OCI-LY7 (cell line): ENCODE measurements at regions not wholly inside any gene's neighbourhood (a gene's known extent, or its start where the extent isn't known, plus 50 kb on each side); places are given as distances from the start of the nearest gene placed in this dataset.

ENCODE experiments used
- BruUV-seq: library from RNA; stranded (reverse); fragments of 400-500 nt; replicated peaks from 2 replicates; lab custom pipeline; 2021; lab: Mats Ljungman, UMichigan
- CTCF ChIA-PET: fragments of 300-600 bp; sonication (Branson Sonifier 250); formaldehyde crosslinking; loops from one replicate; lab custom pipeline; 2022; ENCODE audit warnings: antibody characterized with exemption; ENCODE audit not compliant: unreplicated experiment; lab: Charles Lee
- POLR2A ChIA-PET: fragments of 300-600 bp; sonication (Branson Sonifier 250); formaldehyde crosslinking; loops from one replicate; lab custom pipeline; 2022; ENCODE audit warnings: antibody characterized with exemption; lab: Charles Lee
- DNase-seq: peaks from one replicate; pipeline ENCODE4 v3.0.0-alpha.2; 2015; ENCODE audit warnings: low spot score
- H2AFZ ChIP-seq: fragments of 200-600 bp; sonication (generic), shearing (Covaris generic); 2 replicates; pipeline ENCODE4 v1.6.1; 2014; ENCODE audit warnings: mild to moderate bottlenecking, antibody characterized with exemption, low read length, moderate library complexity
- H3K27ac ChIP-seq: fragments of 200-600 bp; sonication (generic); 2 replicates; pipeline ENCODE4 v1.5.1; 2014; ENCODE audit warnings: mixed run types, low read depth, mild to moderate bottlenecking, moderate library complexity, low read length, inconsistent platforms; ENCODE audit not compliant: poor library complexity, severe bottlenecking
- H3K36me3 ChIP-seq: fragments of 200-600 bp; sonication (generic); 2 replicates; pipeline ENCODE4 v1.6.1; 2014; ENCODE audit warnings: mild to moderate bottlenecking, antibody characterized with exemption, low read length, moderate library complexity, mixed read lengths; ENCODE audit not compliant: insufficient read depth
- H3K4me1 ChIP-seq: fragments of 200-600 bp; sonication (generic); 2 replicates; pipeline ENCODE4 v1.5.1; 2014; ENCODE audit warnings: mild to moderate bottlenecking, low read length; ENCODE audit not compliant: insufficient read depth, poor library complexity, severe bottlenecking
- H3K4me2 ChIP-seq: fragments of 200-600 bp; sonication (generic); 2 replicates; pipeline ENCODE4 v1.6.1; 2014; ENCODE audit warnings: mild to moderate bottlenecking, low read length
- H3K4me3 ChIP-seq: fragments of 200-600 bp; sonication (generic); 2 replicates; pipeline ENCODE4 v1.5.1; 2014; ENCODE audit warnings: mild to moderate bottlenecking, low read depth, low read length; ENCODE audit not compliant: poor library complexity, severe bottlenecking
- H3K79me2 ChIP-seq: fragments of 200-600 bp; sonication (generic); 2 replicates; pipeline ENCODE4 v1.6.1; 2016; ENCODE audit warnings: low read depth, mild to moderate bottlenecking, low read length, moderate library complexity, mixed read lengths; ENCODE audit not compliant: insufficient read depth
- H3K9me2 ChIP-seq: fragments of 200-600 bp; sonication (generic); 2 replicates; pipeline ENCODE4 v1.6.1; 2016; ENCODE audit warnings: mild to moderate bottlenecking, low read length, mixed read lengths; ENCODE audit not compliant: insufficient read depth
- H3K9me3 ChIP-seq: fragments of 200-600 bp; sonication (generic); 2 replicates; pipeline ENCODE4 v1.6.1; 2014; ENCODE audit warnings: mild to moderate bottlenecking, mixed run types, low read length, mixed read lengths
- H4K20me1 ChIP-seq: fragments of 200-600 bp; sonication (generic); 2 replicates; pipeline ENCODE4 v1.6.1; 2014; ENCODE audit warnings: mild to moderate bottlenecking, antibody characterized with exemption, low read length, moderate library complexity, mixed read lengths; ENCODE audit not compliant: insufficient read depth
- EZH2phosphoT487 ChIP-seq: fragments of 200-600 bp; sonication (generic); IDR thresholded peaks from 2 replicates; pipeline ENCODE4 v1.6.1; 2018; ENCODE audit warnings: low read depth, borderline replicate concordance, mild to moderate bottlenecking, mixed run types, antibody characterized with exemption, low read length, moderate library complexity, mixed read lengths
- intact Hi-C: fragments of 100-400 bp; cut with micrococcal nuclease; formaldehyde crosslinking; loops from one replicate; pipeline ENCODE4 v1.10.0; 2022; ENCODE audit not compliant: unreplicated experiment
- TF ChIP-seq, protein P1 (sequence below): fragments of 200-600 bp; sonication (generic); conservative IDR thresholded peaks from 2 replicates; pipeline ENCODE4 v1.5.1; 2014; ENCODE audit warnings: mild to moderate bottlenecking, antibody characterized with exemption, low read length, moderate library complexity, mixed read lengths

DNA sequence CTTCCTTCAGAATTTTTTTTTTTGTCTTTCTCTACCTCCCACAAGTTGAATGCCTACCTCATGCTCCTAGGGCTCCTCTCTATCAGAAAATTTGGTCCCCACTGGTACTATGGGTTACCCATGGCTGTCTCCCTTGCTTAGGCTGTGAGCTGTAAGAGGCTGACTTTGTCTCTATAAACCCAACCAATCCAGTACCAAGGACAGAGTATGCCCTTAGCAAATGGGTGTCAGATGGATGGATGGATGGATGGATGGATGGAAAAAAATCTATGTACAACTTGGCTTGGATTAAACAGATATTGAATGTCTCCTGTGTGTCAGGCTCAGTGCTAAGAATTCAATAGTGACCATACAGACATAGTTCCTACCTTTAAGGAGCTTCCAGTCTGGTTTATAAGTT, 398.2 kb upstream of the TRPC7 start:
- TF ChIP-seq, protein P1, sequence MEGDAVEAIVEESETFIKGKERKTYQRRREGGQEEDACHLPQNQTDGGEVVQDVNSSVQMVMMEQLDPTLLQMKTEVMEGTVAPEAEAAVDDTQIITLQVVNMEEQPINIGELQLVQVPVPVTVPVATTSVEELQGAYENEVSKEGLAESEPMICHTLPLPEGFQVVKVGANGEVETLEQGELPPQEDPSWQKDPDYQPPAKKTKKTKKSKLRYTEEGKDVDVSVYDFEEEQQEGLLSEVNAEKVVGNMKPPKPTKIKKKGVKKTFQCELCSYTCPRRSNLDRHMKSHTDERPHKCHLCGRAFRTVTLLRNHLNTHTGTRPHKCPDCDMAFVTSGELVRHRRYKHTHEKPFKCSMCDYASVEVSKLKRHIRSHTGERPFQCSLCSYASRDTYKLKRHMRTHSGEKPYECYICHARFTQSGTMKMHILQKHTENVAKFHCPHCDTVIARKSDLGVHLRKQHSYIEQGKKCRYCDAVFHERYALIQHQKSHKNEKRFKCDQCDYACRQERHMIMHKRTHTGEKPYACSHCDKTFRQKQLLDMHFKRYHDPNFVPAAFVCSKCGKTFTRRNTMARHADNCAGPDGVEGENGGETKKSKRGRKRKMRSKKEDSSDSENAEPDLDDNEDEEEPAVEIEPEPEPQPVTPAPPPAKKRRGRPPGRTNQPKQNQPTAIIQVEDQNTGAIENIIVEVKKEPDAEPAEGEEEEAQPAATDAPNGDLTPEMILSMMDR = no peak
- TF ChIP-seq EZH2phosphoT487 = no peak
- Histone ChIP-seq H3K79me2 (no peaks in the 10 kb centered on the region), H3K4me3 (no peak overlapping the region), H3K36me3 (no peaks in the 10 kb centered on the region), H3K9me2 (no peaks in the 10 kb centered on the region), H3K4me2 (no peak overlapping the region), H3K4me1 (no peaks in the 10 kb centered on the region), H3K27ac (no peak overlapping the region), H3K9me3 (no peaks in the 10 kb centered on the region), H4K20me1 (no peaks in the 10 kb centered on the region), H2AFZ (no peak overlapping the region)
- POLR2A ChIA-PET = interaction anchor here (0.7 kb wide), 1 partner anchor 137 kb away, joined by 3 read pairs; no protein-coding TSS in a partner anchor
- intact Hi-C loops = no loop called here
- CTCF ChIA-PET = no interaction called here
- BruUV-seq = no TSS peak
- no peak for DNase-seq

- Histone ChIP-seq H3K79me2 (no peaks in the 10 kb centered on the region), H3K9me3 (no peaks in the 10 kb centered on the region), H2AFZ (no peak overlapping the region), H3K36me3 (no peaks in the 10 kb centered on the region), H4K20me1 (no peaks in the 10 kb centered on the region), H3K4me1 (no peaks in the 10 kb centered on the region), H3K27ac (no peak overlapping the region), H3K4me2 (no peak overlapping the region), H3K9me2 (no peaks in the 10 kb centered on the region), H3K4me3 (no peak overlapping the region)
- DNase-seq = no peak
- BruUV-seq = no TSS peak
- CTCF ChIA-PET = no interaction called here
- intact Hi-C loops = no loop called here
- no peak for TF ChIP-seq EZH2phosphoT487
- TF ChIP-seq, protein P1 = no peak
- POLR2A ChIA-PET = no interaction called here
Observed at GRCh38 chr5:136754216-136754615, 388.9 kb upstream of the TRPC7 start.

GRCh38 chr5:136750224-136750862, 385.0 kb upstream of the TRPC7 start:
- no peak overlapping the region for H3K27ac ChIP-seq
- H4K20me1 ChIP-seq = no peaks in the 10 kb centered on the region
- no peaks in the 10 kb centered on the region for H3K9me3 ChIP-seq
- TF ChIP-seq, protein P1 = no peak
- no peak for TF ChIP-seq EZH2phosphoT487
- no TSS peak for BruUV-seq
- no peaks in the 10 kb centered on the region for H3K4me1 ChIP-seq
- intact Hi-C loops = no loop called here
- no peaks in the 10 kb centered on the region for H3K36me3 ChIP-seq
- ChIA-PET CTCF (no interaction called here), POLR2A (no interaction called here)
- H3K4me3 ChIP-seq = no peak overlapping the region
- no peaks in the 10 kb centered on the region for H3K79me2 ChIP-seq
- H2AFZ ChIP-seq = no peak overlapping the region
- DNase-seq = no peak
- no peaks in the 10 kb centered on the region for H3K9me2 ChIP-seq
- no peak overlapping the region for H3K4me2 ChIP-seq
